Type B pancreatic cell (in vitro differentiated cells): ENCODE measurements at regions not wholly inside any gene's neighbourhood (a gene's known extent, or its start where the extent isn't known, plus 50 kb on each side); places are given as distances from the start of the nearest gene placed in this dataset.

Experiments
- DNase-seq: peaks from one replicate; pipeline ENCODE4 v3.0.0; 2021; ENCODE audit warnings: mixed read lengths; ENCODE audit not compliant: unreplicated experiment; ENCODE audit errors: extremely low spot score
- H3K27ac Mint-ChIP-seq: 2 replicates; pipeline ENCODE4 v1.8.0; 2021; ENCODE audit warnings: mild to moderate bottlenecking, mixed read lengths
- H3K27me3 Mint-ChIP-seq: 2 replicates; pipeline ENCODE4 v1.8.0; 2021; ENCODE audit warnings: mixed read lengths
- H3K36me3 Mint-ChIP-seq: 2 replicates; pipeline ENCODE4 v1.8.0; 2021; ENCODE audit warnings: mixed read lengths
- H3K4me1 Mint-ChIP-seq: one replicate; pipeline ENCODE4 v1.8.0; 2021; ENCODE audit warnings: mixed read lengths; ENCODE audit not compliant: unreplicated experiment
- H3K4me3 Mint-ChIP-seq: 2 replicates; pipeline ENCODE4 v1.8.0; 2021; ENCODE audit warnings: mild to moderate bottlenecking, mixed read lengths
- H3K9me3 Mint-ChIP-seq: 2 replicates; pipeline ENCODE4 v1.8.0; 2021; ENCODE audit warnings: mixed read lengths
- CTCF ChIP-seq: fragments of 200-600 bp; sonication (generic); conservative IDR thresholded peaks from 2 replicates; pipeline ENCODE4 v1.5.0; 2021; ENCODE audit warnings: antibody characterized with exemption, mild to moderate bottlenecking

- no peak overlapping the region for H3K4me3 Mint-ChIP-seq
- no peak for TF ChIP-seq CTCF
- H3K4me1 Mint-ChIP-seq = peaks cover 13% of the 10 kb centered on the region
- H3K27me3 Mint-ChIP-seq = peaks cover 3% of the 10 kb centered on the region
- H3K36me3 Mint-ChIP-seq = no peaks in the 10 kb centered on the region
- no peak for DNase-seq
- H3K27ac Mint-ChIP-seq = no peak overlapping the region
- peaks cover 4% of the 10 kb centered on the region for H3K9me3 Mint-ChIP-seq
These were observed 434.8 kb downstream of the MAFB start for GRCh38 chr20:40254023-40254772.

DNA sequence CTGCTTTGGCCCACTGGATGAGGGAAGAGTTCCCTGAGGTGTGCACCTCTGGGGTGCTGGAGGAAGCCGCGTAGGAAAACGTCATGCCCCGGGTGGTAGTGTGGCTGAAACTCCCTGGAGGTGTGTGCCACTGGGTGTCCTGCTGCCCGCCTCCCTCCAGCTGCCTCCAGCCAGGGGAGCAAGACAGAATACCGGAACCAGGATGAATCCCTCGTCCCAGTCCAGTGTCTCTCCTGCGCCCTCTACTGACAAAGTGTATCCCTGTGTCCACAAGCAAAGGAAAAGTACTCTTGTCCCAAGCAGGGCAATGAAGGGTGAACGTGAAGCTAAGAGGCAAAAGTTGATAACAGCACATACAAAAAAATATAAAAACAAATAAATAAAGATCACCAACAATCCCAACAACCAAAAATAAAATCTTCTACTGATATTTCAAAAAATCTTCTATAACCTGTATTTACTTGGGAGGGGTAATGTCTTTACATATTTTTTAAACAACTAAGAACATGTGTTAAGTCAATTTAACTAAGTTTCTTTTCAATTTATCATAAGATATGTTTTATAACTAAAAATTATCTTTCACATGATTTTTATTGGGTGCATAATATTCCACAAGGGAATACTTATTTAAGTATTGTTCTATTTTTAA lies 437.6 kb downstream of the MAFB start:
- no peak overlapping the region for H3K27ac Mint-ChIP-seq
- H3K9me3 Mint-ChIP-seq = peaks cover 10% of the 10 kb centered on the region
- TF ChIP-seq CTCF = peak; percentile 44
- peaks cover 17% of the 10 kb centered on the region for H3K4me1 Mint-ChIP-seq
- DNase-seq = no peak
- H3K4me3 Mint-ChIP-seq = no peak overlapping the region
- H3K27me3 Mint-ChIP-seq = no peaks in the 10 kb centered on the region
- no peaks in the 10 kb centered on the region for H3K36me3 Mint-ChIP-seq

DNA sequence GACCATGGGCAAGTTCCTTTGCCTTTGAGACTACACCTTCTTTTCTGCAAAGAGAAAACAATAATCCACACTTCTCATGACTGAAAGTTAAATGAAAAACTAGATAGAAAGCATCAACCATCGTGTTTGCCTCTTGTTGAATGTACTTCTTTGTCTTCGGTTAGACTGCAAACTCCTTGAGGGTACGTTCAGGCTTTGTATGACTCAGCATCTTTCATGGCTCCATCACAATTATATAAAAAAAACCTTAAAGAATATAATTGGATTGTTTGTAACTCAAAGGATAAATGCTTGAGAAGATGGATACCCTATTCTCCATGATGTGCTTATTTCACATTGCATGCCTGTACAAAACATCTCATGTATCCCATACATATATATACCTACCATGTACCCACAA lies 439.2 kb downstream of the MAFB start:
- Mint-ChIP-seq H3K36me3 (no peaks in the 10 kb centered on the region), H3K27me3 (no peaks in the 10 kb centered on the region), H3K4me1 (peaks cover 18% of the 10 kb centered on the region), H3K9me3 (peaks cover 18% of the 10 kb centered on the region), H3K27ac (no peak overlapping the region), H3K4me3 (no peak overlapping the region)
- TF ChIP-seq CTCF = no peak
- DNase-seq = no peak

DNA sequence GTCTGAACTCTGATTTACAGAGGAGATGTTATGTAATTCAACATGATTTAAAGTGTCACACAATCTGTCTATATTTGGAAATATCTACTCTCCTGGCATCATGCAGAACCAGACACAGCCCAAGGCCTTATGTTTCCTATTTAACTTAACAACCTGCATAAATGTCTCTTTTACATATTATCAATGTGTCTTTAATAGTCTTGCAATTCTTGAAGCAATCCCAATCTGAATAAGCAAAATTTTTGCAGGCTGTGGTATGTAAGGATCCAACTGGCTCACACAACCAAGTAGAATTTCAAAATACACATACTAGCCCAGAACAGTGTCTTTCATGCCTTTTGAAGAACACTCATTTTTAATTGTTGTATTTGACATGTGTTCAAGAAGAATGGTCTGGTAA lies 443.2 kb downstream of the MAFB start:
- Mint-ChIP-seq H3K4me1 (peaks cover 27% of the 10 kb centered on the region), H3K27ac (no peak overlapping the region), H3K9me3 (peaks cover 18% of the 10 kb centered on the region), H3K27me3 (peaks cover 5% of the 10 kb centered on the region), H3K4me3 (no peak overlapping the region), H3K36me3 (no peaks in the 10 kb centered on the region)
- no peak for TF ChIP-seq CTCF
- no peak for DNase-seq

DNA sequence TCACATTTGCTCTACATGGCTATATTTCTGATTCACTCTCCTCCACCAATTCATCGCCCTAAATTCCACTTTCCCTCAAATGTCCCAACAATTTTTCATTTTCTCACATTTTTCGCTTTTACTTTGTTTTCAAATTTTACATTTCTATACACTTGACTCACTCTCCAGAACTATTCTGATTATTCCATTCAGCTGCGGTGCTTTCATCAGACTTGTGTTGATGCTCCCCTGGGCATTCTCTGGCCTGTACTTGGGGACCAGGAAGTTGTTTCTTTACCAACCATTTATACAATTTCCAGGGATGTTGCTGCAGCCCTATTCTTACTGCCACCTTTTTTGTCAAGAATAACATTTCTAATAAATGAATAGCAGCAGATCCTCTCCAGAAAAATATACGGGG lies 444.8 kb downstream of the MAFB start:
- Mint-ChIP-seq H3K27me3 (peaks cover 5% of the 10 kb centered on the region), H3K27ac (no peak overlapping the region), H3K4me3 (no peak overlapping the region), H3K36me3 (no peaks in the 10 kb centered on the region), H3K4me1 (peaks cover 28% of the 10 kb centered on the region), H3K9me3 (peaks cover 15% of the 10 kb centered on the region)
- no peak for TF ChIP-seq CTCF
- no peak for DNase-seq
